ENCODE measurements at regions not wholly inside any gene's neighbourhood (a gene's known extent, or its start where the extent isn't known, plus 50 kb on each side); places are given as distances from the start of the nearest gene placed in this dataset.

- ATAC-seq (ENCODE audit: insufficient read depth, low read depth) (no peak), DNase-seq (no peak)
- peaks cover 3% of the 10 kb centered on the region for H3K27me3 ChIP-seq (ENCODE audit: insufficient read depth, low read length, poor library complexity)
- H3K4me2 ChIP-seq (ENCODE audit: insufficient read depth, low read length) = no peak overlapping the region
- no peaks in the 10 kb centered on the region for H3K9me3 ChIP-seq (ENCODE audit: insufficient read depth, low read length, severe bottlenecking)
- H3K27ac ChIP-seq (ENCODE audit: low read length) = no peak overlapping the region
- H3K9ac ChIP-seq (ENCODE audit: low read depth, low read length) = no peak overlapping the region
- H4K20me1 ChIP-seq (ENCODE audit: insufficient read depth, low read length) = no peaks in the 10 kb centered on the region
- H3K36me3 ChIP-seq (ENCODE audit: insufficient read depth, low read length) = no peaks in the 10 kb centered on the region
- TF ChIP-seq EZH2 (IDR thresholded peaks at IDR 0.05; ENCODE audit: borderline replicate concordance, low read depth, low read length, severe bottlenecking) (no peak), CTCF (IDR thresholded peaks at IDR 0.05; ENCODE audit: borderline replicate concordance, extremely low read depth, low read length, poor library complexity, severe bottlenecking) (no peak)
- H3K4me1 ChIP-seq (ENCODE audit: insufficient read depth, low read length) = no peaks in the 10 kb centered on the region
- H2AFZ ChIP-seq (ENCODE audit: low read depth, low read length) = no peak overlapping the region
- H3K79me2 ChIP-seq (ENCODE audit: insufficient read depth, low read length) = no peaks in the 10 kb centered on the region
- H3K4me3 ChIP-seq (ENCODE audit: low read depth in 1 of 2, low read length in 2 of 2) = no peak overlapping the region
These were observed 378.6 kb downstream of the VPS13C start for GRCh38 chr15:61681676-61682075.

GRCh38 chr15:61681038-61681418 lies 379.2 kb downstream of the VPS13C start:
- TF ChIP-seq EZH2 (IDR thresholded peaks at IDR 0.05; ENCODE audit: borderline replicate concordance, low read depth, low read length, severe bottlenecking) = no peak
- no peak for TF ChIP-seq CTCF (IDR thresholded peaks at IDR 0.05; ENCODE audit: borderline replicate concordance, extremely low read depth, low read length, poor library complexity, severe bottlenecking)
- no peaks in the 10 kb centered on the region for H3K79me2 ChIP-seq (ENCODE audit: insufficient read depth, low read length)
- H3K9me3 ChIP-seq (ENCODE audit: insufficient read depth, low read length, severe bottlenecking) = no peaks in the 10 kb centered on the region
- H2AFZ ChIP-seq (ENCODE audit: low read depth, low read length) = no peak overlapping the region
- DNase-seq (no peak), ATAC-seq (ENCODE audit: insufficient read depth, low read depth) (no peak)
- no peaks in the 10 kb centered on the region for H3K4me1 ChIP-seq (ENCODE audit: insufficient read depth, low read length)
- peaks cover 3% of the 10 kb centered on the region for H3K27me3 ChIP-seq (ENCODE audit: insufficient read depth, low read length, poor library complexity)
- H3K27ac ChIP-seq (ENCODE audit: low read length) = no peak overlapping the region
- no peaks in the 10 kb centered on the region for H3K36me3 ChIP-seq (ENCODE audit: insufficient read depth, low read length)
- H3K9ac ChIP-seq (ENCODE audit: low read depth, low read length) = no peak overlapping the region
- no peak overlapping the region for H3K4me3 ChIP-seq (ENCODE audit: low read depth in 1 of 2, low read length in 2 of 2)
- H4K20me1 ChIP-seq (ENCODE audit: insufficient read depth, low read length) = no peaks in the 10 kb centered on the region
- H3K4me2 ChIP-seq (ENCODE audit: insufficient read depth, low read length) = no peak overlapping the region

- Histone ChIP-seq H3K27me3 (ENCODE audit: insufficient read depth, low read length, poor library complexity) (peaks cover 3% of the 10 kb centered on the region), H3K79me2 (ENCODE audit: insufficient read depth, low read length) (no peaks in the 10 kb centered on the region), H3K4me2 (ENCODE audit: insufficient read depth, low read length) (no peak overlapping the region), H2AFZ (ENCODE audit: low read depth, low read length) (no peak overlapping the region), H3K27ac (ENCODE audit: low read length) (no peak overlapping the region), H3K9ac (ENCODE audit: low read depth, low read length) (no peak overlapping the region), H3K9me3 (ENCODE audit: insufficient read depth, low read length, severe bottlenecking) (no peaks in the 10 kb centered on the region), H3K36me3 (ENCODE audit: insufficient read depth, low read length) (no peaks in the 10 kb centered on the region), H3K4me1 (ENCODE audit: insufficient read depth, low read length) (no peaks in the 10 kb centered on the region), H3K4me3 (ENCODE audit: low read depth in 1 of 2, low read length in 2 of 2) (no peak overlapping the region), H4K20me1 (ENCODE audit: insufficient read depth, low read length) (no peaks in the 10 kb centered on the region)
- ATAC-seq (ENCODE audit: insufficient read depth, low read depth) (no peak), DNase-seq (no peak)
- TF ChIP-seq CTCF (IDR thresholded peaks at IDR 0.05; ENCODE audit: borderline replicate concordance, extremely low read depth, low read length, poor library complexity, severe bottlenecking) (no peak), EZH2 (IDR thresholded peaks at IDR 0.05; ENCODE audit: borderline replicate concordance, low read depth, low read length, severe bottlenecking) (no peak)
These were observed 379.8 kb downstream of the VPS13C start for GRCh38 chr15:61680260-61681037.
